Mesenchymal stem cell (in vitro differentiated cells and primary cell): ENCODE measurements at regions not wholly inside any gene's neighbourhood (a gene's known extent, or its start where the extent isn't known, plus 50 kb on each side); places are given as distances from the start of the nearest gene placed in this dataset.

Experiments used
- DNase-seq: peaks from one replicate; pipeline ENCODE4 v3.0.0-alpha.2; 2013
- H2AFZ ChIP-seq: one replicate; pipeline ENCODE4 v1.6.1; 2013; ENCODE audit warnings: low read depth, mild to moderate bottlenecking, control low read depth, inconsistent platforms, low read length, moderate library complexity
- H2AK5ac ChIP-seq: 2 replicates; pipeline ENCODE4 v1.6.1; 2013; ENCODE audit warnings: low read length, moderate library complexity, mild to moderate bottlenecking, inconsistent platforms; ENCODE audit not compliant: severe bottlenecking
- H2BK120ac ChIP-seq: one replicate; pipeline ENCODE4 v1.6.1; 2013; ENCODE audit warnings: low read depth, mild to moderate bottlenecking, inconsistent platforms, low read length, moderate library complexity
- H2BK12ac ChIP-seq, 2 experiments: one replicate each; pipeline ENCODE4 v1.6.1; 2013; ENCODE audit warnings: inconsistent platforms in 2 of 2, low read length in 2 of 2, mild to moderate bottlenecking in 2 of 2, moderate library complexity in 2 of 2, control low read depth in 1 of 2
- H2BK15ac ChIP-seq: one replicate; pipeline ENCODE4 v1.6.1; 2013; ENCODE audit warnings: mild to moderate bottlenecking, low read depth, inconsistent platforms; ENCODE audit not compliant: poor library complexity, severe bottlenecking
- H2BK5ac ChIP-seq: 2 replicates; pipeline ENCODE4 v1.6.1; 2013; ENCODE audit warnings: low read depth, mild to moderate bottlenecking, low read length, control low read depth, inconsistent platforms; ENCODE audit not compliant: poor library complexity, severe bottlenecking
- H3K14ac ChIP-seq, 2 experiments: one replicate each; pipeline ENCODE4 v1.6.1; 2013; ENCODE audit warnings: inconsistent platforms in 2 of 2, low read length in 2 of 2, control low read depth in 1 of 2, mild to moderate bottlenecking in 1 of 2, moderate library complexity in 1 of 2
- H3K18ac ChIP-seq, 2 experiments: one replicate each; pipeline ENCODE4 v1.6.1; 2013; ENCODE audit warnings: inconsistent platforms in 2 of 2, low read length in 2 of 2, control low read depth in 1 of 2, low read depth in 1 of 2, mild to moderate bottlenecking in 1 of 2
- H3K23ac ChIP-seq, 2 experiments: one replicate each; pipeline ENCODE4 v1.6.1; 2013; ENCODE audit warnings: inconsistent platforms in 2 of 2, low read length in 2 of 2, mild to moderate bottlenecking in 2 of 2, moderate library complexity in 2 of 2, control low read depth in 1 of 2
- H3K27ac ChIP-seq: 2 replicates; pipeline ENCODE4 v1.5.1; 2013; ENCODE audit warnings: mild to moderate bottlenecking, moderate library complexity, low read length, control low read depth, inconsistent platforms; ENCODE audit not compliant: poor library complexity, severe bottlenecking
- H3K27me3 ChIP-seq, 2 experiments: 2 replicates each; pipeline versions ENCODE4 v1.6.1 to v1.7.0; 2013; ENCODE audit warnings: low read length in 2 of 2, mild to moderate bottlenecking in 2 of 2, moderate library complexity in 2 of 2, control low read depth in 1 of 2, inconsistent platforms in 1 of 2; ENCODE audit not compliant: control insufficient read depth in 1 of 2, insufficient read depth in 1 of 2
- H3K36me3 ChIP-seq, 2 experiments: 2 replicates each; pipeline versions ENCODE4 v1.6.1 to v1.7.0; 2013; ENCODE audit warnings: low read length in 2 of 2, control low read depth in 1 of 2, inconsistent platforms in 1 of 2, low read depth in 1 of 2, mild to moderate bottlenecking in 1 of 2; ENCODE audit not compliant: insufficient read depth in 2 of 2, control insufficient read depth in 1 of 2
- H3K4ac ChIP-seq, 2 experiments: one replicate each; pipeline ENCODE4 v1.6.1; 2013; ENCODE audit warnings: inconsistent platforms in 2 of 2, low read length in 2 of 2, mild to moderate bottlenecking in 2 of 2, moderate library complexity in 2 of 2, control low read depth in 1 of 2, low read depth in 1 of 2
- H3K4me1 ChIP-seq: 2 replicates; pipeline ENCODE4 v1.6.1; 2013; ENCODE audit warnings: low read depth, low read length, control low read depth; ENCODE audit not compliant: control insufficient read depth, insufficient read depth
- H3K4me2 ChIP-seq: 2 replicates; pipeline ENCODE4 v1.6.1; 2013; ENCODE audit warnings: low read length, mild to moderate bottlenecking, inconsistent platforms; ENCODE audit not compliant: poor library complexity, severe bottlenecking
- H3K4me3 ChIP-seq, 2 experiments: 2 replicates each; pipeline versions ENCODE4 v1.5.1 to v1.7.0; 2013; ENCODE audit warnings: low read length in 2 of 2, mild to moderate bottlenecking in 2 of 2, control low read depth in 1 of 2, low read depth in 1 of 2; ENCODE audit not compliant: insufficient read depth in 1 of 2
- H3K79me1 ChIP-seq: replicated peaks from 2 replicates; pipeline ENCODE4 v1.6.1; 2013; ENCODE audit warnings: mild to moderate bottlenecking, control low read depth, low read length, inconsistent platforms; ENCODE audit not compliant: poor library complexity, severe bottlenecking
- H3K9ac ChIP-seq: 2 replicates; pipeline ENCODE4 v1.7.0; 2013; ENCODE audit warnings: mild to moderate bottlenecking, low read length, moderate library complexity
- H3K9me3 ChIP-seq: 2 replicates; pipeline ENCODE4 v1.7.0; 2013; ENCODE audit warnings: mild to moderate bottlenecking, low read length; ENCODE audit not compliant: control insufficient read depth
- H4K8ac ChIP-seq: one replicate; pipeline ENCODE4 v1.6.1; 2013; ENCODE audit warnings: inconsistent platforms, mild to moderate bottlenecking, low read length, moderate library complexity
- H4K91ac ChIP-seq: one replicate; pipeline ENCODE4 v1.6.1; 2013; ENCODE audit warnings: mild to moderate bottlenecking, low read length, inconsistent platforms
- WGBS: methylation state at CpG from one replicate; pipeline ENCODE4 v1.1.7; 2013; ENCODE audit warnings: mixed read lengths; 5-methylcytosine and 5-hydroxymethylcytosine counted together

- H3K79me1 ChIP-seq, result no peaks in the 10 kb centered on the region
Measured at GRCh38 chr1:172895050-172895460, 155.7 kb downstream of the TNFSF18 start.

GRCh38 chr1:172895761-172896160, 155.0 kb downstream of the TNFSF18 start:
- Histone ChIP-seq H3K9ac (no peak overlapping the region), H2BK5ac (no peak overlapping the region), H2BK12ac (no peak overlapping the region), H3K4ac (peak overlapping the region in 1 of 2 experiments; percentile 26), H3K4me1 (no peaks in the 10 kb centered on the region), H2AK5ac (no peak overlapping the region), H2BK120ac (no peak overlapping the region), H3K27ac (no peak overlapping the region), H2BK15ac (no peak overlapping the region), H2AFZ (no peak overlapping the region), H3K18ac (no peak overlapping the region), H3K23ac (no peak overlapping the region), H3K36me3 (no peaks in the 10 kb centered on the region), H3K14ac (no peak overlapping the region), H4K8ac (no peak overlapping the region), H3K4me3 (no peak overlapping the region), H3K79me1 (no peaks in the 10 kb centered on the region), H3K27me3 (no peaks in the 10 kb centered on the region), H4K91ac (no peak overlapping the region), H3K4me2 (no peak overlapping the region), H3K9me3 (no peaks in the 10 kb centered on the region)
- no peak for DNase-seq
- no CpG with 5 or more reads among the region's 1 CpG for WGBS

More at GRCh38 chr1:172895050-172895460, 155.7 kb downstream of the TNFSF18 start:
- WGBS, result 81% methylated on average over 5 of the region's 5 CpGs
- Histone ChIP-seq H2AFZ (no peak overlapping the region), H2BK120ac (peak overlapping the region; percentile 81), H2BK12ac (no peak overlapping the region), H3K18ac (no peak overlapping the region), H3K23ac (no peak overlapping the region), H3K9me3 (no peaks in the 10 kb centered on the region), H2BK15ac (no peak overlapping the region), H2BK5ac (no peak overlapping the region), H3K27me3 (no peaks in the 10 kb centered on the region), H3K9ac (peak overlapping the region; percentile 67), H3K14ac (no peak overlapping the region), H4K91ac (no peak overlapping the region), H2AK5ac (no peak overlapping the region), H3K4me3 (peak overlapping the region in 1 of 2 experiments; percentile 45), H3K4me1 (no peaks in the 10 kb centered on the region), H3K4ac (no peak overlapping the region), H3K4me2 (no peak overlapping the region), H4K8ac (no peak overlapping the region), H3K36me3 (no peaks in the 10 kb centered on the region), H3K27ac (no peak overlapping the region)
- peak; percentile 38 for DNase-seq

- no peak overlapping the region for H2BK5ac ChIP-seq
- no peak for DNase-seq
- H3K4ac ChIP-seq, result no peak overlapping the region
- H3K27me3 ChIP-seq, result no peaks in the 10 kb centered on the region
- H2AFZ ChIP-seq, result no peak overlapping the region
- no peak overlapping the region for H3K4me2 ChIP-seq
- H3K27ac ChIP-seq, result peak overlapping the region; percentile 59
- no peaks in the 10 kb centered on the region for H3K36me3 ChIP-seq
- no peak overlapping the region for H2BK15ac ChIP-seq
- H2BK12ac ChIP-seq, result no peak overlapping the region
- H4K91ac ChIP-seq, result no peak overlapping the region
- no peak overlapping the region for H2BK120ac ChIP-seq
- no peaks in the 10 kb centered on the region for H3K79me1 ChIP-seq
- no peak overlapping the region for H3K14ac ChIP-seq
- 6% methylated on average over 2 of the region's 2 CpGs for WGBS
- H3K23ac ChIP-seq, result no peak overlapping the region
- H4K8ac ChIP-seq, result no peak overlapping the region
- no peak overlapping the region for H3K18ac ChIP-seq
- no peaks in the 10 kb centered on the region for H3K9me3 ChIP-seq
- no peak overlapping the region for H3K4me3 ChIP-seq
- H2AK5ac ChIP-seq, result no peak overlapping the region
- no peaks in the 10 kb centered on the region for H3K4me1 ChIP-seq
- no peak overlapping the region for H3K9ac ChIP-seq
Measured at GRCh38 chr1:172897738-172898137, 153.0 kb downstream of the TNFSF18 start.

- no peak overlapping the region for H3K9ac ChIP-seq
- no peak overlapping the region for H2AFZ ChIP-seq
- H3K27ac ChIP-seq, result no peak overlapping the region
- no peaks in the 10 kb centered on the region for H3K27me3 ChIP-seq
- H3K4me2 ChIP-seq, result no peak overlapping the region
- no peaks in the 10 kb centered on the region for H3K36me3 ChIP-seq
- H2BK12ac ChIP-seq, result peak overlapping the region in 1 of 2 experiments; percentile 90
- H3K14ac ChIP-seq, result peak overlapping the region in 1 of 2 experiments; percentile 36
- H3K23ac ChIP-seq, result no peak overlapping the region
- peak overlapping the region; percentile 2 for H4K91ac ChIP-seq
- H3K4ac ChIP-seq, result peak overlapping the region in 1 of 2 experiments; percentile 59
- H3K9me3 ChIP-seq, result no peaks in the 10 kb centered on the region
- peak overlapping the region; percentile 92 for H2AK5ac ChIP-seq
- H3K4me3 ChIP-seq, result no peak overlapping the region
- 20% methylated on average over 3 of the region's 3 CpGs for WGBS
- no peak overlapping the region for H2BK120ac ChIP-seq
- no peak for DNase-seq
- no peak overlapping the region for H4K8ac ChIP-seq
- peak overlapping the region; percentile 4 to 84 for H3K18ac ChIP-seq
- H3K4me1 ChIP-seq, result no peaks in the 10 kb centered on the region
- H2BK15ac ChIP-seq, result no peak overlapping the region
- no peak overlapping the region for H2BK5ac ChIP-seq
- no peaks in the 10 kb centered on the region for H3K79me1 ChIP-seq
Measured at GRCh38 chr1:172898866-172899265, 151.9 kb downstream of the TNFSF18 start.
